Heart left ventricle (tissue), 13 donors: ENCODE measurements at regions not wholly inside any gene's neighbourhood (a gene's known extent, or its start where the extent isn't known, plus 50 kb on each side); places are given as distances from the start of the nearest gene placed in this dataset.

ENCODE experiments used
- POLR2A ChIP-seq, 2 donors: fragments of 450-650 bp; IDR thresholded peaks; one replicate each; pipeline ENCODE4 v1.6.1; 2017; ENCODE audit warnings: antibody characterized with exemption in 2 of 2, mild to moderate bottlenecking in 2 of 2, moderate library complexity in 2 of 2
- TF ChIP-seq, protein P1 (sequence below), 12 donors: fragments of 200-600 bp; sonication (generic) in 4 of 12; IDR thresholded peaks; one replicate each; pipeline versions ENCODE4 v1.5.0 to v1.8.0; 2018 to 2022; ENCODE audit warnings: antibody characterized with exemption in 12 of 12, mild to moderate bottlenecking in 5 of 12
- donor health status: ischemic (EF 13 %, LVEDD 7.1; RV severe dilation, severe dysfunction).
- donor health status: DM: no; HTN: yes; CAD: no.
- donor health status: DM: no; HTN: no; CAD: no.
- donor health status: ischemic (EF 25% LVEDD 6.9; RV normal size, moderate dysfunction).
- donor health status: ischemic (EF 25% LVEDD 5.7; RV mildly dilated, moderate dysfunction).
- donor health status: ischemic (EF 35%, LVEDD 5.7; RV mildly dilated, moderate dysfunction).
- donor health status: nonischemic (EF 11% LVEDD 7.7; RV severe dilation, severe dysfunction).
- donor health status: DM: yes; HTN: yes; CAD: no.
- donor health status: PGD.
- donor health status: ischemic (EF 29% LVEDD 5.4; RV normal size, mild dysfunction).
- donor health status: nonischemic (EF 23%, LVEDD 6.1; RV moderate dilation, normal function).

DNA sequence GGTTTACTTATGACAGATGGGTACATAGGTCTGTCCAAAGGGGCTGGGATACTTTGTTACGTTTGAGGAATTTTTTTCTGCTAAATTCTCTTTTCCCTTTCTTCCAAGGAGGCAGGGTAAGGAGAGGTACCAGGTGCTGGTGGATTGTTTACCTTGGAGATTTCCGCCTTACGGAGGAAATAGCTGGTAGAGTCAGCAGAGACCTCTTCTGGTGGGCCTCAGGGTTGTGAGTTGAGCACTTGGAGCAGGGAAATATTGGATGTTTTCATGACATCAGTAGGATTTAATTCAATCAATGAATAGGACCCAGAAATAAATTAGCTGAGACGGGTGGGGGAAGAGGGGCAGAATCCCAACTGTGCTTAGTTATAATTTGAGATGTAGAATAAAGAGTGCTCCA is 60.0 kb upstream of the TAF11L2 start:
- no peak for TF ChIP-seq POLR2A (IDR thresholded peaks at IDR 0.05)
- TF ChIP-seq, protein P1, sequence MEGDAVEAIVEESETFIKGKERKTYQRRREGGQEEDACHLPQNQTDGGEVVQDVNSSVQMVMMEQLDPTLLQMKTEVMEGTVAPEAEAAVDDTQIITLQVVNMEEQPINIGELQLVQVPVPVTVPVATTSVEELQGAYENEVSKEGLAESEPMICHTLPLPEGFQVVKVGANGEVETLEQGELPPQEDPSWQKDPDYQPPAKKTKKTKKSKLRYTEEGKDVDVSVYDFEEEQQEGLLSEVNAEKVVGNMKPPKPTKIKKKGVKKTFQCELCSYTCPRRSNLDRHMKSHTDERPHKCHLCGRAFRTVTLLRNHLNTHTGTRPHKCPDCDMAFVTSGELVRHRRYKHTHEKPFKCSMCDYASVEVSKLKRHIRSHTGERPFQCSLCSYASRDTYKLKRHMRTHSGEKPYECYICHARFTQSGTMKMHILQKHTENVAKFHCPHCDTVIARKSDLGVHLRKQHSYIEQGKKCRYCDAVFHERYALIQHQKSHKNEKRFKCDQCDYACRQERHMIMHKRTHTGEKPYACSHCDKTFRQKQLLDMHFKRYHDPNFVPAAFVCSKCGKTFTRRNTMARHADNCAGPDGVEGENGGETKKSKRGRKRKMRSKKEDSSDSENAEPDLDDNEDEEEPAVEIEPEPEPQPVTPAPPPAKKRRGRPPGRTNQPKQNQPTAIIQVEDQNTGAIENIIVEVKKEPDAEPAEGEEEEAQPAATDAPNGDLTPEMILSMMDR (IDR thresholded peaks at IDR 0.05) = no peak
